ENCODE measurements at regions not wholly inside any gene's neighbourhood (a gene's known extent, or its start where the extent isn't known, plus 50 kb on each side); places are given as distances from the start of the nearest gene placed in this dataset.

DNA sequence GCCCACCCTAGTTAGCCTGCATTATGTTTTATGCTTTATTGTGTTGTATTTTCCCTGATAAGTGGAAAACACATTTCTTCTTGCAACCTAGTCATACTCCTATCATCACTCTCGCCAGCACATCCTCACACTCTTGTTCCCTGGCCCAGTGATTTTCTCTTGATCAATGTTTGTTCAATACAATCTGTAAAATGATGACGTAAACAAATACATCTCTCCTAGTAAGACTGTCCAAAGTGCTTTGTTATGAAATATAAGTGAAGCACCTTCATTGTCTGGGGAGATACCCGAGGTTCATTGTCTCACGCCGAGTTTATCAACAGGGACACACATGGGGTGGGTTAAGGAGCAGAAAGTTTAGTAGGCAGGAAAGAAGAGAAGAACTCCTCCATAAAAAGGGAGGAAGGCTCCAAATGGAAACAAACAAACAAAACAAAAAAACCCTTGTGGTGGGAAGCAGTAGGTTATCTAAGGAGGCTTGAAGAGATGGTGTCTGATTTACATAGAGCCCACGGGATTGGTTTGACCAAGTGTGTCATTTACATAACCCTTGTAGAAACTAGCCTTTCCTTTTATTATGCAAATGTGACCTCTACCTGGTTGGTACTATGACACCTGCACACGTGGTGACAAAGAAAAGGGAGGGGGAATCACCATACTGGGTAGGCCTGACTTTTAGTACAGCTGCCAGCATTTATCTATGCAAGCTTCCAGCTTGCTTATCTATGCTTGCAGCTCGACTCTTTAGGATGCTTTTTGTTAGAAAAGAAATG is 1317.9 kb upstream of the SPRY2 start:
- no peak for TF ChIP-seq MXI1 (IDR thresholded peaks at IDR 0.05; ENCODE audit: borderline replicate concordance, low read depth, low read length)
- TF ChIP-seq, protein P1, sequence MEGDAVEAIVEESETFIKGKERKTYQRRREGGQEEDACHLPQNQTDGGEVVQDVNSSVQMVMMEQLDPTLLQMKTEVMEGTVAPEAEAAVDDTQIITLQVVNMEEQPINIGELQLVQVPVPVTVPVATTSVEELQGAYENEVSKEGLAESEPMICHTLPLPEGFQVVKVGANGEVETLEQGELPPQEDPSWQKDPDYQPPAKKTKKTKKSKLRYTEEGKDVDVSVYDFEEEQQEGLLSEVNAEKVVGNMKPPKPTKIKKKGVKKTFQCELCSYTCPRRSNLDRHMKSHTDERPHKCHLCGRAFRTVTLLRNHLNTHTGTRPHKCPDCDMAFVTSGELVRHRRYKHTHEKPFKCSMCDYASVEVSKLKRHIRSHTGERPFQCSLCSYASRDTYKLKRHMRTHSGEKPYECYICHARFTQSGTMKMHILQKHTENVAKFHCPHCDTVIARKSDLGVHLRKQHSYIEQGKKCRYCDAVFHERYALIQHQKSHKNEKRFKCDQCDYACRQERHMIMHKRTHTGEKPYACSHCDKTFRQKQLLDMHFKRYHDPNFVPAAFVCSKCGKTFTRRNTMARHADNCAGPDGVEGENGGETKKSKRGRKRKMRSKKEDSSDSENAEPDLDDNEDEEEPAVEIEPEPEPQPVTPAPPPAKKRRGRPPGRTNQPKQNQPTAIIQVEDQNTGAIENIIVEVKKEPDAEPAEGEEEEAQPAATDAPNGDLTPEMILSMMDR (conservative IDR thresholded peaks at IDR 0.05; ENCODE audit: low read depth, low read length): no peak
- TF ChIP-seq SMC3 (IDR thresholded peaks at IDR 0.05; ENCODE audit: low read depth, low read length): no peak
- no peak for TF ChIP-seq MAZ (IDR thresholded peaks at IDR 0.05; ENCODE audit: borderline replicate concordance, low read depth, low read length)

Measured in IMR-90 (cell line).